Epidermal melanocyte (primary cell): ENCODE measurements at regions not wholly inside any gene's neighbourhood (a gene's known extent, or its start where the extent isn't known, plus 50 kb on each side); places are given as distances from the start of the nearest gene placed in this dataset.

Experiments used
- DNase-seq: peaks from one replicate; pipeline ENCODE4 v3.0.0; 2011; ENCODE audit warnings: low spot score; ENCODE audit not compliant: insufficient read length

- DNase-seq, result no peak
These were observed 66.1 kb upstream of the TYRP1 start for GRCh38 chr9:12627096-12627495.

DNA sequence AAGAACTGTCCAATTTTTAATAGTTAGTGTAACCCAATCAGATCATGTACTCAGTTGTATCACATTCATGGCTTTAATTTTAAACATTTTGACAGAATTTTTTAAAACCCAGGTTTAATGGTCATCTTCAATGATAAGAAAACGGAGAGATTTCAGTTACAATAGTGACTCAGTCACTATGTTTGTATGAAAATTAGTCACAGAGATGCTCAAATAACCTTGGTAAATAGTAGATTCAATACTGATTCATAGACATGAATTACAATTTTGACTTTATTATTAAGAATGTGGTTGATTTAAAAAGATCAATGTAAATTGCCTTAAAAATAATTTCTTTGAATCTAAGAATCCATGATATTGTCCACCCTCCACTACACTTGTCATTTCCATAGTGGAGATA, 64.6 kb upstream of the TYRP1 start:
- no peak for DNase-seq

- no peak for DNase-seq
These were observed 64.1 kb upstream of the TYRP1 start for GRCh38 chr9:12629067-12629466.

DNA sequence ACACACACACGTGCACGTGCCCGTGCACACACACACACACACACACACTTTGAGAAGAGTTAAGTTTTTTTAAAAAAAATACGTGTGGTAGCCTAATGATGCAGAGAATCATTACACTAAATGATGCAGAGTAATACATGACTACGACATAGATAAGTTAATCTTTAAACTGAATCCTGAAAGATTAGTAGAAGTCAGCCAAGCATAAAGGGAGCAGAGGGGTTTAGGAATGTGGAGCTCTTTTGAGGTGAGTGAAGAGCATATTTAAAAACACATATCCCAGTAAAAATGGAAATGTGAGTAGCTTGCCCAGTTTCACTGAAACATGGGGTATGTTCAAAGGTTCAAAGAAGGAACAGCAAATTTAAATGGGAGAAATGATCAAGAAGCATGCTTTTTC, 61.3 kb upstream of the TYRP1 start:
- DNase-seq, result no peak

GRCh38 chr9:12633016-12633765, 60.0 kb upstream of the TYRP1 start:
- no peak for DNase-seq

DNA sequence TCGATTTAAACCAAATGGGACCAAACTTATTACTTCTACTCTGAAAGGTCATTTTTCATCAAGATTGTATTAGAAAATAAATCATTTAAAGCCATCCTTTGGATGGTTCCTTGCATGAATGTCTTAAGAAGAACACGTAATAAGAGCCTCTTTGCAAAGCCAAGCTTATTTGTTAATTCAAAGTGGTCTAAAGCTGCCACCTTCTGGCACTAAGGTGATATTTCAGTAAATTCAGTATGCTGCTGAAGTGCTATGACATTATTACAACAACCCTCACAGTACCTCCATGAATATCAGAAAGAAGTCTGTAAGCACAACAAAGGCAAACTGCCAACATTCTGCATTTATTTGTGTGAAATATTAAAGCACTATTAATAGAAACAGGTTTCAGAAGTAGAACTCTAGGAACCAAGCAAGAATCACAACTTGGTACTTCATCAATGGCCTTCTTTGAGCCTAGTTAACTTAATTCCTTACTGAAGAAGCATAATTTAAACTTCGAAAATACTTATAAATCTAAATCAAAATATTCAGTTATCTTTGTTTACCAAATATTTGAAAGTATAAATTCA, 53.1 kb upstream of the TYRP1 start:
- DNase-seq, result peak; percentile 23

- DNase-seq, result no peak
These were observed 52.1 kb upstream of the TYRP1 start for GRCh38 chr9:12640866-12641636.
